Activated naive CD4-positive, alpha-beta T cell treated with anti-CD3 and anti-CD28 coated beads for 36 hours (primary cell): ENCODE measurements at regions not wholly inside any gene's neighbourhood (a gene's known extent, or its start where the extent isn't known, plus 50 kb on each side); places are given as distances from the start of the nearest gene placed in this dataset.

ENCODE experiments used
- CTCF ChIA-PET: fragments of 350-600 bp; sonication (Branson Sonifier 250); formaldehyde crosslinking; loops from one replicate; lab custom pipeline; 2021; ENCODE audit warnings: antibody characterized with exemption; lab: Charles Lee
- DNase-seq: peaks from one replicate; pipeline ENCODE4 v3.0.0-alpha.2; 2020
- H3K27ac Mint-ChIP-seq: one replicate; pipeline ENCODE4 v1.8.0; 2021; ENCODE audit warnings: mild to moderate bottlenecking, mixed read lengths
- H3K27me3 Mint-ChIP-seq: one replicate; pipeline ENCODE4 v1.8.0; 2021; ENCODE audit warnings: low read depth, mixed read lengths
- H3K36me3 Mint-ChIP-seq: one replicate; pipeline ENCODE4 v1.8.0; 2021; ENCODE audit warnings: low read depth, mixed read lengths
- H3K4me1 Mint-ChIP-seq: one replicate; pipeline ENCODE4 v1.8.0; 2021; ENCODE audit warnings: low read depth, mixed read lengths
- H3K4me3 Mint-ChIP-seq: one replicate; pipeline ENCODE4 v1.8.0; 2021; ENCODE audit warnings: mild to moderate bottlenecking, moderate library complexity, mixed read lengths
- H3K9me3 Mint-ChIP-seq: one replicate; pipeline ENCODE4 v1.8.0; 2021; ENCODE audit warnings: mixed read lengths
- intact Hi-C: fragments of 100-400 bp; cut with micrococcal nuclease; formaldehyde crosslinking; loops from one replicate; pipeline ENCODE4 v1.15.1; 2023

DNA sequence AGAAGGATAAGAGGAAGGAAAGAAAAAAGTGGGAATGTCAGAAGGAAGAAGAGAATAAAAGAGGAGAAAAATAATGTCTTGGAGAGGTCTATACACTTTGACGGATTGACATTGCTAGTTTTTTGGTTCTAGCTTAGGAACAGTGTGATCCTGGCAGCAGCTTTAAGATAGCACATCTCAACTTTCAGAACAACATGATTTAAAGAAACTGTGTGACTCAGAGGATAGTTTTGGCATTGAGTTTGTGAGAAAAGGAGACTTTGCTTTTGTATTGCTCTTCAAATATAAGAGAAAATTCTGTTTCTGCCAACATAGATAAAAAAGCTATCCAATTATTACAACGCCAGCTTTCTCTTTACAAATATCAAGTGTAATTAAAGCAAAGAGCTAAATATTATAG, 260.7 kb upstream of the ARRDC3 start:
- CTCF ChIA-PET: interaction anchor here (0.6 kb wide), 1 partner anchor 378 kb away, joined by 3 read pairs; no protein-coding TSS in a partner anchor
- Mint-ChIP-seq H3K27me3 (peaks cover 2% of the 10 kb centered on the region), H3K27ac (no peak overlapping the region), H3K4me3 (no peak overlapping the region), H3K9me3 (no peaks in the 10 kb centered on the region), H3K36me3 (no peaks in the 10 kb centered on the region), H3K4me1 (no peaks in the 10 kb centered on the region)
- intact Hi-C loops: loop anchor here (10.0 kb wide), 1 partner anchor 1941 kb away; the partner anchor contains the start of genes NR2F1 and NR2F1-AS1
- no peak for DNase-seq

- H3K27me3 Mint-ChIP-seq: peaks cover 2% of the 10 kb centered on the region
- CTCF ChIA-PET: interaction anchor here (1.0 to 1.8 kb wide), 10 partner anchors 9 to 837 kb away, joined by 3 to 13 read pairs (median 4); no protein-coding TSS in a partner anchor
- no peaks in the 10 kb centered on the region for H3K4me1 Mint-ChIP-seq
- DNase-seq: no peak
- H3K36me3 Mint-ChIP-seq: no peaks in the 10 kb centered on the region
- no peak overlapping the region for H3K27ac Mint-ChIP-seq
- intact Hi-C loops: loop anchor here (10.0 kb wide), 1 partner anchor 1942 kb away; the partner anchor contains the start of genes NR2F1 and NR2F1-AS1
- no peaks in the 10 kb centered on the region for H3K9me3 Mint-ChIP-seq
- H3K4me3 Mint-ChIP-seq: no peak overlapping the region
Measured at GRCh38 chr5:91642581-91642980, 259.5 kb upstream of the ARRDC3 start.

DNA sequence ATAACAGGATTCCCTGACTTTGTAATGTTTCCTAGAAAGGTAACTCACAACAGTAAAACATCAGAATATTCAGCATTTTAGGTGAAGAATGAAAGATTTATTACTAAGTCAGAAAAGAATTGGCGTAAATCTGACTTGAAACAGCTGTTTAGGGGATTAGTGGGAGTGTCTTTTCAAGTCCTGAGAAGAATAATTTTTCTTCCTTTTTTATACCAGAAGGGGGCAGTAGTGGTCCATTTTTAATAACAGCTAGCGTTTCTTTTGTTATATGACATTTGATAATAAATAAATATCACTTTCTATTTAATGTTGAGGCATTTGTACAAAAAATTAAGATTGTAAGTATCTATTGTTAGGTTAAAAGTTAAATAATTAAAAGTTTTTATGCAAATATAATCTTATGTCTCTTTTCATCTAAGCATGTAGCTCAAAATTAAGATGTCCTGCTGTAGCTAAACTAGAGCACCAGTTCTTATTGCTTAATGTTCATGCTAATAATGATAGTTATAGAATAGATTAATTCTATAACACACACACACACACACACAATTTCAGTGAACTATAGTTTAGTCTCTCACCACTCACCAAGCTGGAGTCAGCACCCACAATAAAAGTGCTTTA, 258.7 kb upstream of the ARRDC3 start:
- H3K27me3 Mint-ChIP-seq: peaks cover 1% of the 10 kb centered on the region
- no peaks in the 10 kb centered on the region for H3K9me3 Mint-ChIP-seq
- CTCF ChIA-PET: interaction anchor here (0.6 to 1.8 kb wide), 16 partner anchors 9 to 1139 kb away, joined by 3 to 13 read pairs (median 4); no protein-coding TSS in a partner anchor
- H3K4me3 Mint-ChIP-seq: no peak overlapping the region
- H3K27ac Mint-ChIP-seq: no peak overlapping the region
- DNase-seq: no peak
- no peaks in the 10 kb centered on the region for H3K4me1 Mint-ChIP-seq
- H3K36me3 Mint-ChIP-seq: no peaks in the 10 kb centered on the region
- intact Hi-C loops: loop anchor here (1.0 to 10.0 kb wide), 2 partner anchors 142 to 1943 kb away; partner anchors contain the start of genes NR2F1 and NR2F1-AS1

- H3K27me3 Mint-ChIP-seq: peaks cover 1% of the 10 kb centered on the region
- CTCF ChIA-PET: interaction anchor here (0.8 kb wide), 1 partner anchor 10 kb away, joined by 3 read pairs; no protein-coding TSS in a partner anchor
- intact Hi-C loops: loop anchor here (10.0 kb wide), 1 partner anchor 1945 kb away; the partner anchor contains the start of genes NR2F1 and NR2F1-AS1
- no peaks in the 10 kb centered on the region for H3K9me3 Mint-ChIP-seq
- no peak overlapping the region for H3K27ac Mint-ChIP-seq
- no peak for DNase-seq
- no peak overlapping the region for H3K4me3 Mint-ChIP-seq
- H3K4me1 Mint-ChIP-seq: no peaks in the 10 kb centered on the region
- H3K36me3 Mint-ChIP-seq: no peaks in the 10 kb centered on the region
Measured at GRCh38 chr5:91639744-91640143, 256.6 kb upstream of the ARRDC3 start.

- intact Hi-C loops: no loop called here
Measured at GRCh38 chr5:91638010-91638409, 254.9 kb upstream of the ARRDC3 start.

GRCh38 chr5:91635950-91636734, 253.0 kb upstream of the ARRDC3 start:
- intact Hi-C loops: no loop called here
- H3K36me3 Mint-ChIP-seq: no peaks in the 10 kb centered on the region

More at GRCh38 chr5:91638010-91638409, 254.9 kb upstream of the ARRDC3 start:
- Mint-ChIP-seq H3K27ac (no peak overlapping the region), H3K4me1 (no peaks in the 10 kb centered on the region), H3K9me3 (no peaks in the 10 kb centered on the region), H3K36me3 (no peaks in the 10 kb centered on the region), H3K4me3 (no peak overlapping the region), H3K27me3 (peaks cover 3% of the 10 kb centered on the region)
- CTCF ChIA-PET: no interaction called here
- DNase-seq: no peak

DNA sequence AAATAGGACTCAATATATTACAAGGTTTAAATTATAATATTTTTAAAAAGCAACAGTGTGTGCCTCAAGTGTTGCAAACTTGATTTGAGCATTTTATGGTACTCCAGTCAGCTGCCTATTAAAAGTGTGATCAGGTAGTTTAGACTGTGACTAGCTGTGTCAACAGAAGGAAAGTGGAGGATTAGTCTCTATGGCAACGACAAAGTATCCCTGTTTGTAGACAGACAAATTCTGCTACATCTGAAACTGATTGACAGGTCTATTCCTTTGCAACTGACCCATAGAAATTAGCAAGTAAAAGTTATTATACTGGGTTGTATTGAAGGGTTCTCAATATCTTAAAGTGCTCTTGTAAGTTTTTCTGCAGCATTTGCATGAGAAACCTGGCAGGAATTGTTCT, 249.8 kb upstream of the ARRDC3 start:
- Mint-ChIP-seq H3K27me3 (peaks cover 6% of the 10 kb centered on the region), H3K9me3 (no peaks in the 10 kb centered on the region), H3K4me3 (no peak overlapping the region), H3K36me3 (no peaks in the 10 kb centered on the region), H3K27ac (no peak overlapping the region), H3K4me1 (no peaks in the 10 kb centered on the region)
- intact Hi-C loops: no loop called here
- CTCF ChIA-PET: interaction anchor here (0.8 kb wide), 1 partner anchor 9 kb away, joined by 6 read pairs; no protein-coding TSS in a partner anchor
- no peak for DNase-seq

More at GRCh38 chr5:91635950-91636734, 253.0 kb upstream of the ARRDC3 start:
- Mint-ChIP-seq H3K9me3 (no peaks in the 10 kb centered on the region), H3K4me1 (no peaks in the 10 kb centered on the region), H3K27ac (no peak overlapping the region), H3K27me3 (peaks cover 4% of the 10 kb centered on the region), H3K4me3 (no peak overlapping the region)
- CTCF ChIA-PET: no interaction called here
- DNase-seq: no peak

DNA sequence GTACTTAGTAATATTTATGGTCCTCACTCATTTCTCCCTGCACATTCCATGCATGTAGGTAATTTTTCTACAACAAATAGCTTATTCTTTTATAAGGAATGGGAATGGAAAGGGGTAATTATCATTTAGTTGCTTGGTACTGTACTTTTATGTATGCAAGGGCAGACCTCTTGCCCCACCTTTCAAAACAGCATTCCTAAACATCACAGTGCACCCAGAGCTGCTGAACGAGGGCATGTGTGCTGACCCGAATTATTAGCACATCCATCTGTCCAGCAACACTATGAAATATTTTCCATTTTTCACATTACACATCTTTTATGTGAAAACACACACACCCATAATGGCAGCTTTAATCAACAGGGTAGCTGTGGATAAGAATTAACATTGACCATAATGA, 228.6 kb upstream of the ARRDC3 start:
- H3K27me3 Mint-ChIP-seq: no peaks in the 10 kb centered on the region
- CTCF ChIA-PET: interaction anchor here (1.2 kb wide), 1 partner anchor 11 kb away, joined by 3 read pairs; no protein-coding TSS in a partner anchor
- intact Hi-C loops: no loop called here
- H3K4me3 Mint-ChIP-seq: no peak overlapping the region
- no peaks in the 10 kb centered on the region for H3K9me3 Mint-ChIP-seq
- H3K4me1 Mint-ChIP-seq: no peaks in the 10 kb centered on the region
- no peak for DNase-seq
- no peaks in the 10 kb centered on the region for H3K36me3 Mint-ChIP-seq
- no peak overlapping the region for H3K27ac Mint-ChIP-seq

- no peaks in the 10 kb centered on the region for H3K27me3 Mint-ChIP-seq
- intact Hi-C loops: no loop called here
- no peaks in the 10 kb centered on the region for H3K9me3 Mint-ChIP-seq
- H3K4me1 Mint-ChIP-seq: no peaks in the 10 kb centered on the region
- DNase-seq: no peak
- CTCF ChIA-PET: no interaction called here
- no peak overlapping the region for H3K27ac Mint-ChIP-seq
- H3K4me3 Mint-ChIP-seq: no peak overlapping the region
- H3K36me3 Mint-ChIP-seq: no peaks in the 10 kb centered on the region
Measured at GRCh38 chr5:91607675-91608074, 224.6 kb upstream of the ARRDC3 start.

GRCh38 chr5:91599863-91600262, 216.7 kb upstream of the ARRDC3 start:
- H3K9me3 Mint-ChIP-seq: peaks cover 4% of the 10 kb centered on the region
- no peak overlapping the region for H3K4me3 Mint-ChIP-seq
- no peaks in the 10 kb centered on the region for H3K36me3 Mint-ChIP-seq
- H3K27me3 Mint-ChIP-seq: no peaks in the 10 kb centered on the region
- no peak overlapping the region for H3K27ac Mint-ChIP-seq
- CTCF ChIA-PET: interaction anchor here (0.5 to 1.2 kb wide), 3 partner anchors 13 to 298 kb away, joined by 3 read pairs; no protein-coding TSS in a partner anchor
- intact Hi-C loops: no loop called here
- no peaks in the 10 kb centered on the region for H3K4me1 Mint-ChIP-seq
- DNase-seq: no peak

- CTCF ChIA-PET: no interaction called here
- H3K27ac Mint-ChIP-seq: no peak overlapping the region
- H3K27me3 Mint-ChIP-seq: no peaks in the 10 kb centered on the region
- H3K36me3 Mint-ChIP-seq: no peaks in the 10 kb centered on the region
- H3K9me3 Mint-ChIP-seq: peaks cover 8% of the 10 kb centered on the region
- intact Hi-C loops: no loop called here
- no peak for DNase-seq
- H3K4me3 Mint-ChIP-seq: no peak overlapping the region
- no peaks in the 10 kb centered on the region for H3K4me1 Mint-ChIP-seq
Measured at GRCh38 chr5:91598216-91598615, 215.1 kb upstream of the ARRDC3 start.

DNA sequence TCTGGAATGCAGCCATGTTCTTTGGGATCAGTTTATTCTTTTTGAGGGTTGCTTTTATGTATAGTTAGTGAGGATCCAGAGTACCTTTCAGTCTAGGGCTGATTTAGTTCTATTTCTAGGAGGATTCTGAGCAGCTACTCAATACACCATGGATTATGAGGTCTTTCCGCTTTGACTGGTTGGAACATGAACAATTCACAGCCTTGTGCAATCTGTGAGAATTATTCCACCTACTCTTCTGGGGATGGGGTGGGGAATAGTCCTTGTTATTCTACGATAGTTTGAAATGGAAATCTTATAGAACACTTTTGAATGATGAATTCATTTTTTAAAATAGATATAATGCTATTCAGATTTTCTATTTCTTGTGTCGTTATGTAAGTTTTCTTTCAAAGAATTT, 212.3 kb upstream of the ARRDC3 start:
- Mint-ChIP-seq H3K27ac (no peak overlapping the region), H3K36me3 (peaks cover 3% of the 10 kb centered on the region), H3K27me3 (no peaks in the 10 kb centered on the region), H3K4me3 (no peak overlapping the region), H3K4me1 (no peaks in the 10 kb centered on the region), H3K9me3 (peaks cover 17% of the 10 kb centered on the region)
- intact Hi-C loops: no loop called here
- CTCF ChIA-PET: no interaction called here
- no peak for DNase-seq
